NCI-H2171 (cell line): ENCODE measurements at regions not wholly inside any gene's neighbourhood (a gene's known extent, or its start where the extent isn't known, plus 50 kb on each side); places are given as distances from the start of the nearest gene placed in this dataset.
A peak's percentile ranks its signal among the peaks of the same experiment; 100 is the strongest.

Source experiments
- DNase-seq: peaks from one replicate; lab custom pipeline; 2025; lab: John Stamatoyannopoulos, UW

GRCh38 chr3:84877092-84877491 is 81.7 kb upstream of the CADM2 start:
- DNase-seq: no peak

- DNase-seq: no peak
Measured at GRCh38 chr3:84881288-84881687, 77.5 kb upstream of the CADM2 start.

- no peak for DNase-seq
Measured at GRCh38 chr3:84885199-84885882, 73.4 kb upstream of the CADM2 start.

- no peak for DNase-seq
Measured at GRCh38 chr3:84891851-84892250, 66.9 kb upstream of the CADM2 start.

DNA sequence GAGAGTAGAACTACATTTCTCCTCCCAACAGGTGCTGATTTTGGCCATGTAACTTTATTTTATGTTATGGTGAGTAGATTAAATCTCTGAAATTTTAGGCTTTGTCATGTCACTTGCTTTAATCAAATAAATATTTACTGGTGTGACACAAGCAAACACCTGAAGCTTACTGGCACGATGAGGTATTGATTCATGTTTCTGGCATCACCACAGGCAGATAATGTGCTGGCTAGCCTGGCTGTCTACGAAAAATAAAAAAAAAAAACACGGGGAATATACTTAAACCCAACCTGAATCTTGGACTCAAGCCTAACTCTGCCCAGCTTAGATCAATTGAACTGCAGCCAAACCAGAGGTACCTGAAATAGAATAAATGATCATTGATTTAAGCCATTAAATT is 65.6 kb upstream of the CADM2 start:
- DNase-seq: no peak

- DNase-seq: no peak
Measured at GRCh38 chr3:84904212-84904611, 54.6 kb upstream of the CADM2 start.

DNA sequence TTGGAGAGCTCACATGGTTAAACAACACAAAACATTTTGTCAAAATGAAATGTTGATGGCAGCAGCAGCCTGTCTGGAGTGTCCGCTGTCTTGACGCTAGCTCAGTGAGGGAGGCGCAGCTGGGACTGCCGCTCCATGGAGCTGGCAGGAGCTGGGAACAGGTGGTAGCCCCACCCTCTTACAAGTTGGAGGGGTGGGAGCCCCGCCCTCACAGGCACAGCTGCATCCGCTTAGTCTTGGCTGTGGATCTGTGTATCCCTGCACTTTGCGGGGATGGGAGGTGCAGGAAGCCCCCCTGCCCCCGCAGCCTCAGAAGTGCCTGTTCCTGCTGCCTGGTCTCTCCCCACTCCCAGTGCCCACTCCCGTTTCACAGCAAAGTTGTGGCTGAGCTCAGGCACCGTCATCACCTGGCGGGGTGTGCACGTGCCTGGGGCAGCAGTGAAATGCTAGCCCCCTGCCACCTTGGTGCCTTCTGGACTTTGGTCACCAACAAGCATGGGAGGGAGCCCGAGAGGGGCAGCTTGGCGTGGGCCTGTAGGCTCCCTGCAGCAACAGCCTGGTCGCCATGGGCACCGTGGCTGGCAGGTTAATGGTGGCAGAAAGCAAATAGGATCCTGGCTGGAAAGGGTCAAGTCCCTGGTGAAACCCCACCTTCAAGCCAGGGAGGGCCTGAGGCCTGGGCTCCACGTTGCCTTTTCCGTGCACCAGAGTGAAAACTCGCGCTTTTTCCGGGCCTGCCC is 53.8 kb upstream of the CADM2 start:
- peak; percentile 47 for DNase-seq

- DNase-seq: no peak
Measured at GRCh38 chr3:84905556-84905920, 53.3 kb upstream of the CADM2 start.

DNA sequence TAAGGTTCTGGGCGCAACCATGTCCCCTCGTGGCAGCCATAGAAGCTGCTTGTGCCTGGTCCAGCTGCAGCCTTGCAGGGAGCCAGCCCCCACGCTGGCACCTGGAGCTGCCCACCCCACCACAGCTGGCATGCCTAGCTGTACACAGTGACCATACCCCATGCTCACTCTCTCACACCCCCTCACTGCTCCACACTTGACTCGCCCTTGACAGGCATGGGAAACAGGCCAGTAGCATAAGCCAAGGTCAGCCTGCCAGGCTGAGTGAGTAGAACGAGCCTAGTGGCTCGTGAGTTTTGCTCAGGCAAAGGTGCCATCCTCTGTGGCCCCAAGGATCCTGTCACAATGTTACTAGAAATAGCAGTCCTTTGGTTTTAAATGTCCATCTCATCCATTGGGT is 52.7 kb upstream of the CADM2 start:
- no peak for DNase-seq
